ENCODE measurements at regions not wholly inside any gene's neighbourhood (a gene's known extent, or its start where the extent isn't known, plus 50 kb on each side); places are given as distances from the start of the nearest gene placed in this dataset.

- DNase-seq (ENCODE audit: extremely low spot score, unreplicated experiment): no peak
- Mint-ChIP-seq H3K27ac (ENCODE audit: unreplicated experiment) (no peak overlapping the region), H3K27me3 (ENCODE audit: unreplicated experiment) (no peaks in the 10 kb centered on the region), H3K4me3 (ENCODE audit: unreplicated experiment) (no peak overlapping the region), H3K4me1 (ENCODE audit: unreplicated experiment) (no peaks in the 10 kb centered on the region), H3K9me3 (ENCODE audit: unreplicated experiment) (peaks cover 6% of the 10 kb centered on the region), H3K36me3 (ENCODE audit: unreplicated experiment) (no peaks in the 10 kb centered on the region)
- TF ChIP-seq CTCF (IDR thresholded peaks at IDR 0.05): no peak
These were observed 394.4 kb upstream of the RORB start for GRCh38 chr9:74102702-74103101.

- Mint-ChIP-seq H3K27me3 (ENCODE audit: unreplicated experiment) (no peaks in the 10 kb centered on the region), H3K9me3 (ENCODE audit: unreplicated experiment) (peaks cover 6% of the 10 kb centered on the region), H3K27ac (ENCODE audit: unreplicated experiment) (no peak overlapping the region), H3K4me1 (ENCODE audit: unreplicated experiment) (no peaks in the 10 kb centered on the region), H3K36me3 (ENCODE audit: unreplicated experiment) (no peaks in the 10 kb centered on the region), H3K4me3 (ENCODE audit: unreplicated experiment) (no peak overlapping the region)
- no peak for DNase-seq (ENCODE audit: extremely low spot score, unreplicated experiment)
- no peak for TF ChIP-seq CTCF (IDR thresholded peaks at IDR 0.05)
These were observed 389.4 kb upstream of the RORB start for GRCh38 chr9:74107692-74108091.

GRCh38 chr9:74115976-74116375 is 381.2 kb upstream of the RORB start:
- Mint-ChIP-seq H3K9me3 (ENCODE audit: unreplicated experiment) (no peaks in the 10 kb centered on the region), H3K27ac (ENCODE audit: unreplicated experiment) (no peak overlapping the region), H3K27me3 (ENCODE audit: unreplicated experiment) (no peaks in the 10 kb centered on the region), H3K4me1 (ENCODE audit: unreplicated experiment) (no peaks in the 10 kb centered on the region), H3K36me3 (ENCODE audit: unreplicated experiment) (no peaks in the 10 kb centered on the region), H3K4me3 (ENCODE audit: unreplicated experiment) (no peak overlapping the region)
- no peak for DNase-seq (ENCODE audit: extremely low spot score, unreplicated experiment)
- no peak for TF ChIP-seq CTCF (IDR thresholded peaks at IDR 0.05)

GRCh38 chr9:74117151-74117550 is 380.0 kb upstream of the RORB start:
- DNase-seq (ENCODE audit: extremely low spot score, unreplicated experiment): no peak
- no peaks in the 10 kb centered on the region for H3K9me3 Mint-ChIP-seq (ENCODE audit: unreplicated experiment)
- H3K27ac Mint-ChIP-seq (ENCODE audit: unreplicated experiment): no peak overlapping the region
- TF ChIP-seq CTCF (IDR thresholded peaks at IDR 0.05): no peak
- no peak overlapping the region for H3K4me3 Mint-ChIP-seq (ENCODE audit: unreplicated experiment)
- no peaks in the 10 kb centered on the region for H3K36me3 Mint-ChIP-seq (ENCODE audit: unreplicated experiment)
- H3K27me3 Mint-ChIP-seq (ENCODE audit: unreplicated experiment): no peaks in the 10 kb centered on the region
- H3K4me1 Mint-ChIP-seq (ENCODE audit: unreplicated experiment): no peaks in the 10 kb centered on the region

- no peaks in the 10 kb centered on the region for H3K9me3 Mint-ChIP-seq (ENCODE audit: unreplicated experiment)
- no peaks in the 10 kb centered on the region for H3K27me3 Mint-ChIP-seq (ENCODE audit: unreplicated experiment)
- no peaks in the 10 kb centered on the region for H3K36me3 Mint-ChIP-seq (ENCODE audit: unreplicated experiment)
- TF ChIP-seq CTCF (IDR thresholded peaks at IDR 0.05): no peak
- no peak for DNase-seq (ENCODE audit: extremely low spot score, unreplicated experiment)
- no peak overlapping the region for H3K4me3 Mint-ChIP-seq (ENCODE audit: unreplicated experiment)
- no peak overlapping the region for H3K27ac Mint-ChIP-seq (ENCODE audit: unreplicated experiment)
- no peaks in the 10 kb centered on the region for H3K4me1 Mint-ChIP-seq (ENCODE audit: unreplicated experiment)
These were observed 379.4 kb upstream of the RORB start for GRCh38 chr9:74117731-74118130.
